LoVo (cell line): ENCODE measurements at regions not wholly inside any gene's neighbourhood (a gene's known extent, or its start where the extent isn't known, plus 50 kb on each side); places are given as distances from the start of the nearest gene placed in this dataset.

Source experiments
- DNase-seq: peaks from one replicate; pipeline ENCODE4 v3.0.0-alpha.2; 2016; ENCODE audit warnings: low spot score

- no peak for DNase-seq
These were observed 111.9 kb upstream of the CALN1 start for GRCh38 chr7:72524037-72524436.

DNA sequence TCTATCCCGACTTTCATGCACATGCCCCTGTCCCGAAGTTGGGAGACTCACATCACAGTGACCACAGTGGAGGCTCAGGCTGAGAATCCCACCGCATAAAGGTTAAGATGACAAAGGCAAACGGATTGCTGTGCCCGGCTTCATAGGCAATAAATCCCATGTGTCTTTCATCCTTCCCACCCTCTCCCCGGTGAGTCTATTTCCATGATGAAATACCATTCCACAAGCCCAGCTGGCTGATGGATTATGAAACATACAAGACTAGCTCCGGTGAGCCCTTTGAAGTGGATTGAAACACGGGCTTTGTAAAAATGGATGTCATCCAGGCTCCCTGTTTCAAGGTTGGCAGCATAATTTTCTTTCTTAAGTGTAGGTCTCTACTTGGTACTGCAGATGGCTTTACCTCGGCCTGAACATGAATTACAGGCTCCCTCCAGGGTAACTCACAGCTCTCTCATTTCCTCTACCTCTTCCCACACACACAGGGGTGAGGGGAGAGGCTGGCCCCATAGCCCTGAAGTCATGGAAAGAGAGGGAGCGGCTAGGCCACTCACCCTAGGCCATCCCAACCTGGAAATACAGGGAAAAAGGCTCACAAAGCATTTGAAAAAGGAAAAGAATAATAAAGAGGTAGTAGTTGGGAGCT, 92.0 kb upstream of the CALN1 start:
- no peak for DNase-seq

DNA sequence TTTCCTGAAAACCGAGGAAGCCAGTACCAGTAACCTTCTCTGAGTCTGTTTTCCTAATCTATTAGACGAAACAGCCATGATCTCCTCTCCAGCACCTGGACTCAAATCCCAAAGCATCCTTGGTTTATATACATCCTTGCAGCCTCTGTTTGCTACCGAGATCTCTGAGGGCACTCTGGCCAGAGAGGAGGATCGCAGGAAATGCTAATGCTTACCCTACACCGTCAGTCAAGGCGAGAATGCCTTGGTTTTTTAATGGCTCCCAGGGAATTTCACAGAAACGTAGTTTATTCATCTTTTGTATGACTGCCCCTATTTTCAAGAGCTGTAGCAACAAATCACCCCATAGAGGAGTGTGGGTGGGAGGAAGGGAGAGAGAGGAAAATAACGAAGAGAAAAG, 91.5 kb upstream of the CALN1 start:
- DNase-seq, result no peak

DNA sequence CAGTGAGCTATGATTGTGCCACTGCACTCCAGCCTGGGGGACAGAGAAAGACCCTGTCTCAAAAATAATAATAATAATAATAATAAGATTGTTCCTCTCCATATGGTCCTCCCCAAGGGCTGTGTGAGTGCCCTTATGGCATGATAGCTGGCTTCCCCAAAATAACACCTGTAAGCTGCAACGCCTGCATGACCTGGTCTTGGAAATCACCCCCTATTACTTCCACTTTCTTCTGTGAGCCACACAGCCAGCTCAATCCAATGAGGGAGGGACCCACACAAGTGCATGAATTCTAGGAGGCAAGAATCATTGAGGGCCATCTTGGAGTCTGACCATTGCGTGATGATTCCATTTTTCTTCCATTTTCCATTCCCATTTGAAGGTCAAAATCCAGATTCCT, 82.7 kb upstream of the CALN1 start:
- DNase-seq, result no peak

DNA sequence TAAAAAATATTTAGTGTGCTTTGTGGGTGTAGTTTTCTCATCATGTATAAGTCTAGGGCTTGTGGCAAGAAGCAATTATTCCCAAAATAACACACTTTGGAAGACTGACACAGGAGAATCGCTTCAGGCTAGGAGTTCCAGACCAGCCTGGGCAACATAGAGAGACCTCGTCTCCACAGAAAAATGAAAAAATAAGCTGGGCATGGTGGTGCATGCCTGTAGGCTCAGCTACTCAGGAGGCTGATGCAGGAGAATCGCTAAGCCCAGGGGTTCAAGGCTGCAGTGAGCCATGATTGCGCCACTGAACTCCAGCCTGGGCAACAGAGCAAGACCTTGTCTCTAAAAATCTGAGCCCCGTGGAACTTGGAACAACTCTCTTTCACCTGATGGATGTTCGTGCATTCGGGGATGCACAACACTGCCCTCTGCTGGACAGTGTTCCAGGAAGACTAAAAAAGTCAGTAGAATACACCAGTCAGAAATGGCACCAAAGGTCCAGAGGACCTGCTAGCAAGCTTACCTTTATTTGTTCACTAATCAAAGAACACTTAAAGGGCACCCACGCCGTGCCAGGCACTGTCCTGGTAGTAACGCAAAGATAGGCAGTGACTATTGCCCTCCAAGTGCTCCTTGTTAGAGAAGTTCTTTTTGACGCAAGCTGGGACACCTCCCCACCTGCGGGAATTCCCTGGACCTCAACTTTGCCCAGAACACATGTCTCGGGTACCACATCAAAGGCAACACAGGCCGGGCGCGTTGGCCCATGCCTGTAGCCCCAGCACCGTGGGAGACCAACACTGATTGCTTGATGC, 81.9 kb upstream of the CALN1 start:
- DNase-seq, result peak; percentile 74

DNA sequence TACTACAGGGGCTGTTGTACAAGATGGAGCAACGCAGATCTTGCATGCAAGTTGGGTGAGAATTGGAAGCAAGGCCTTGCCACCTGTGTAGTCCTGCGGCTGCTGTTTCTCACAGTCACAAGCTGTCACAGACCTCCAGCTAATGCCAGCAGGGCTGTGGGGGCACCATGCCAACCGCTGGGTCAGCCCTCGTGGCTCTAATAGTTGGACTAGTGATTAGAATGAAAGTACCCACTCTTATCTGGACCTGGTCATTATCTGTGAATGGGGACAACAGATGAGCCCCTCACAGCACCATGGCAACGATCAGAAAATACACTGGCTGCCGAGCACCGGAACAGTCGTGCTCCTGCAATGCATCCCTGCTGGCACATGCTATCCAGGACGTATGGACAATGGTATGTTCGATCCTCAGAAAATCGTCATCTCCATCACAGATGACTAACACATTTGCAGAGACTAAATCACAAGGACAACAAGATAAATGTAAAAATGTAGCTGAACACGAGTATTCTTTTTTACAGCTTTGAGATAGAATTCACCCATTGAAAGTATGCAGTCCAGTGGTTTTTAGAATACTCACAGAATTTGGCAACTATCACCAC, 80.4 kb upstream of the CALN1 start:
- no peak for DNase-seq

GRCh38 chr7:72490301-72490700, 78.2 kb upstream of the CALN1 start:
- DNase-seq, result no peak

GRCh38 chr7:72481934-72482333, 69.8 kb upstream of the CALN1 start:
- no peak for DNase-seq

- DNase-seq, result no peak
These were observed 64.6 kb upstream of the CALN1 start for GRCh38 chr7:72476608-72477305.

- no peak for DNase-seq
These were observed 55.1 kb upstream of the CALN1 start for GRCh38 chr7:72467237-72467636.

DNA sequence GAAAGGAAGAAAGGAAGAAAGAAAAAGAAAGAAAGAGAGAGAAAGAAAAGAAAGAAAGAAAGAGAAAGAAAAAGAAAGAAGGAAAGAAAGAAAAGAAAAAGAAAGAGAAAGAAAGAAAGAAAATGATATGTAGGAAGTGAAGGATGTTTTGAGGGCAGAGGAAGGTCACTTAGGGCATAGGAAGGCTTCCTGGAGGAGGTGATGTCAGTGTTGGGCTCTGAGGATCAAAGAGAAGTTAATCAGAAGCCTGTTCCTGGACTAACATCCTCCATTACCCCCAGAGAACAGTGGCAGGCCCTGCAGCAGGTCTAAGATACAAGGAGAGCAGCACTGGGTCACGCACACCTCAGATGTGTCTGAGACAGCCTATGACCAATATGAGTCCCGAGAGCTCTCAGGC, 54.7 kb upstream of the CALN1 start:
- no peak for DNase-seq

- DNase-seq, result no peak
These were observed 53.4 kb upstream of the CALN1 start for GRCh38 chr7:72465521-72465920.

GRCh38 chr7:72462311-72462710, 50.2 kb upstream of the CALN1 start:
- DNase-seq, result no peak
